ENCODE measurements at regions not wholly inside any gene's neighbourhood (a gene's known extent, or its start where the extent isn't known, plus 50 kb on each side); places are given as distances from the start of the nearest gene placed in this dataset.
"Not testable (repeated sequence)": the region's sequence is repeated elsewhere in the genome, so short reads cannot be mapped to it uniquely, and the experiment has no call there.

- no peak for DNase-seq (ENCODE audit: low spot score)
Measured at GRCh38 chr14:76699209-76699938, 61.9 kb upstream of the VASH1 start.

- DNase-seq (ENCODE audit: low spot score), result no peak
Measured at GRCh38 chr14:76699939-76700590, 61.2 kb upstream of the VASH1 start.

- DNase-seq (ENCODE audit: low spot score), result no peak
Measured at GRCh38 chr14:76701436-76701835, 59.8 kb upstream of the VASH1 start.

GRCh38 chr14:76701981-76702380 is 59.3 kb upstream of the VASH1 start:
- no peak for DNase-seq (ENCODE audit: low spot score)

GRCh38 chr14:76705214-76705613 is 56.1 kb upstream of the VASH1 start:
- DNase-seq (ENCODE audit: low spot score), result no peak

- DNase-seq (ENCODE audit: low spot score), result not testable (repeated sequence)
Measured at GRCh38 chr14:76706207-76706606, 55.1 kb upstream of the VASH1 start.

GRCh38 chr14:76706811-76707210 is 54.5 kb upstream of the VASH1 start:
- no peak for DNase-seq (ENCODE audit: low spot score)

- no peak for DNase-seq (ENCODE audit: low spot score)
Measured at GRCh38 chr14:76708028-76708427, 53.2 kb upstream of the VASH1 start.

GRCh38 chr14:76708771-76709170 is 52.5 kb upstream of the VASH1 start:
- no peak for DNase-seq (ENCODE audit: low spot score)

- no peak for DNase-seq (ENCODE audit: low spot score)
Measured at GRCh38 chr14:76710056-76711010, 50.9 kb upstream of the VASH1 start.
